ENCODE measurements at regions not wholly inside any gene's neighbourhood (a gene's known extent, or its start where the extent isn't known, plus 50 kb on each side); places are given as distances from the start of the nearest gene placed in this dataset.

DNA sequence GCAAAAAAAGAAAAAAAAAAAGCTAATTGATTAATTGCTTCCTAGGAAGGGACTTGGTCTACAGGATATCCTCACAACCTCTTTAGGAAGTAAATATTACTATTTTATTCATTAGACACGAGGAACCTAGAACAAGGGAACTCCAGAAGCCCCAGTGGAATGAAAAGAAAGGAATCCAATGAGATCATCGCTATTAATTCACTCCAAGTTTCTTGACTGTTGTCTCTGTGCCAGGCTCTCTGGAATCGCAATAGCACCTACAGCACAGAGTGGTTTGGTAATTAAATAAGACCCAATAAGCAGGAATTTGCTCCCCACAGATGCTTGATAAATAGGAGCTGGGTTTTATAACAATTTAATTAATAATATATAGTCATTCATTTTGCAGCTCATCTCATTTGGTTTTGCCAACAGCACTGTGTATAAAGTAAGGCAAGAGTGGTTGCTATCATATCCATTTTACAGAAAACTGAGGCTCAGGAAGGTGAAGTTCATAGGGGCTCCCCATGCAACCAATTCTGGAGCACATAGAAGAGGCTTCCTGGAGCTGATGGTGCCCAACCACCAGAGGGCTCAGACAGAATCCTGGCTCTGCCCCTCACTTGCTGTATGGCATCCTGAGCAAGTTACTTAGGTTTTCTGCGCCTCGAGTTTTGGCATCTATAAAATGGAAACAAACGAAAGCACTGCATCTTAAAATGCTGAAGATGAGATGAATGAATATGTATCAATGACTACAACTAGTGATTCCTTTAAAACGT, 420.2 kb downstream of the MED13L start:
- DNase-seq, result no peak

DNA sequence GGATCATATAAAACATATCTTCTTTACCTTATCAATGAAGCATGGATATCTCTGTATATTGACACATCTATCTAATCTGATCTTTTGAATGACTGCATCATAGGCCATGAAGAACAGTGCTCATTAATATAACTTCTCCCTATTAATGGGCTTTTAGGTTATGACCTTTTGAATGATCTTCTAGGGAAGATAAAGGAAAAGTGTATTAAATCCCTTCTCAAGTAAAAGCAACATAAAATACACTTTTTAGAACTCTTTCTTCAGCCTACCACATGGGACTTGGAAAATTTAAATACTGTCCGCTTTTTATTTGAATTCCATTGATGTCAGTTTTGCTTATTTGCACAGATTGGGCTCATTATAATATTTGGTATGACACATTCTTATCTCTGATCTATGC, 425.4 kb downstream of the MED13L start:
- DNase-seq, result no peak

DNA sequence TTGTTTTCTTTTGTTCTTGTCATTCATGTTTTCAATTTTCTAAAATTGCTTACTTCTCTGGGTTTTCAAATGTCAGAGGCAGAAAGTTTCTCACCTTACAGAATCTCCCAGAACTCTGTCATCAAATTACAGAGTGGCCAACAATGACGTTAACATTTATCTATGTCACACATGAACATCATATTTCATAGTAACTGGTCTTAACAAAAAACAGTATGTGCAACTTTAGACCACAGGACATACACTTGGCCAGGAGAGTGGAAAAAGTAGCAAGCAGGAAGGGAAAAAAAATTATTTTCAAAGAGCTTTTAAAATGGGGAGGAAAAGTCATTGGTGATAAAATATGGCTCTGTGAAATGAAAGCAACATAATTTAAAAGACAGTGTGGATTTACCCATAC, 426.5 kb downstream of the MED13L start:
- DNase-seq, result no peak

DNA sequence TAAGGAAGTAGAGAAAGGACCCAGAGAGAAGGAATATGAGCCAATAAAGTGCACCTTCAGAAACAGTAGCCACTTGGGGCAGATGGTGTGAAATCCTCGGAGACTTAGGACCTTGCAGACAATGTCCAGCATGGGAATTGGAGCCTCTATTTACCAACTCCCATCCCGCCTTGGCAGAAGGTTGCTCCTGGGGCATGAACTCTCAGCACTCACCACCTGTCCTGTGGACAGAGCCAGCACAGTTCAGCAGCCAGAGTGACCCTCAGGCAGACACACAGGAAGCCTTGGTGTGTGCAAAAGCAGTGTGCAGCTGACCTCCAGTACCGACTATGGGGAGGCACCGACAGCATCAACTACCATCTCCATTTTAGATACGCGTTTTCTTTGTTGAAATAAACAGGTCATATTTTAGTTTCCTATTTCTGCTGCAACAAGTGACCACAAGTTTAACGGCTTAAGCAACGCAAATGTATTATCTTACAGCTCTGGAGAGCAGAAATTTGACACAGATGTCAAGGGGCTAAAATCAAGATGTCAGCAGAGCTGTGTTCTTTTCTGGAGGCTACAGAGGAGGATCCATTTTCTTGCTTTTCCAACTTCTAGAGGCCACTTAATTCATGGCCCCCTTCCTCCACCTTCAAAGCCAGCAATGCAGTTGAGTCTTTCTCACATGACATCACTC, 428.1 kb downstream of the MED13L start:
- no peak for DNase-seq

DNA sequence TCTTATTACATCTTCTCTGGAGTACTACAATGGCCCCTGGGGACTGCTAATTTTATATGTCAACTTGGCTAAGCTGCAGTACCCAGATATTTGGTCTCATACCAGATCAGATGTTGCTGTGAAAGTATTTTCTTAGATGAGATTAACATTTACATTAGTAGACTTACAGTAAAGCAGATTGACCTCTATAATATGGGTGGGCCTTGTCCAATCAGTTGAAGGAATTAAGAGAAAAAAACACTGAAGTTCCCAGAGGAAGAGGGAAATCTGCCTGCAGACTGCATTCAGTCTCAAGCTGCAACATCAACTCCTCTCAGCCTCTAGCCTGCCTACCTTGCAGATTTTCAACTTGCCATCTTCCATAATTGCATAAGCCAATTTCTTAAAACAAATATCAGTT, 430.1 kb downstream of the MED13L start:
- DNase-seq, result no peak

DNA sequence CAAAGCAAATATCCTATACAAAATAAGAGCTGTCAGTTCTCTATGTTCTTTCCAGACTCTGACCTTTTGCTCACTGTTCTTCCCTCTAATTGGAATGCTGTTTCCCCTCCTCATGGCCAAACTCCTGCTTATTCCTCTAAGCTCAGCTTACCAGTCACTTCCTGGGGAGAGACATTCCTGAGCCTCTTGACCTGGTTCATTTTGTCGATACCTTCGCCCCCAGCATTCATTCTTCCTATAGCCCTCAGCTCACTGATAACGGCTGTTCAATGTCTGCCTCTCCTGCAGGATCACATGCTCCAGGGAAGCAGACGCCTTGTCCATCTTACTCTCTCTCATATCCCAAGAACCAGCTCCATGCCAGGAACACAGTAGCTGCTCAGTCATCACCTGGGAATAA, 431.0 kb downstream of the MED13L start:
- no peak for DNase-seq

DNA sequence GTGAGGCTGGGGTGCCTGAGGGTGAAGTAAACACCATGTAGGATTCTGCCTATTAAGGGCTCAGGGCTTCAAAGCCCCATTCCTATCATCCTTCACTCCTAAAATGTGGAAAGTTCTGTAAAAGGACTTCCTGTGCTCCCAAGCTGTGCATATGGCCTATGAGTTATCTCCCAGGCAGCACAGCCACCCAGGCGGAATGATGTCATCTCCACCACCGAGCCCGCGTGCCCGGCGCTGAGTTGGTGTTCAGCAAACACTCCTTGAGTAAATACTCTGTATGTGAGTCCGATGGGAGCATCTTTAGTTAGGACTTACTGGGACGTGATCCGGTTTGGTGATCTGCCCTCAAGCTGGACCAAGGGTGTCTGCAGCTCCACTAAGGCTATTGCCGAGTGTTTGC, 437.3 kb downstream of the MED13L start:
- DNase-seq, result no peak

DNA sequence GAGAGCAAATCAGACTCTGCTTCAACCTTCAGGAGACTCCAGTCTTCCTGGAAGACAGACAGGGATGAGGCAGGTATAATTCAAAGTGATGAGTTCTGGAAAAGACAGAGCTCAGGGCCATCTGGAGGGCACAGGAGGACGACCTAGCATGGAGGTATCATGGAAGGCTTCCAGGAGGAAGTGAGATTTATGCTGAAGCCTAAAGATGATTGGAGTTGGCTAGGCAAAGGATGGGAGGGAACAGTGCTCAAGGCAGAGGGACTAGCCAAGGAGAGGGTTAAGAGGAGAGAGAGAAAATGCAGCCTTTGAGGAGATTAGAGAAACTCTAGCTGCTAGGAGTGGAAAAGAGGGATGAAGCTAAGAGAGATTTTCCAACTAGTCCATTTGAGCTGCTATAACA, 438.5 kb downstream of the MED13L start:
- no peak for DNase-seq

DNA sequence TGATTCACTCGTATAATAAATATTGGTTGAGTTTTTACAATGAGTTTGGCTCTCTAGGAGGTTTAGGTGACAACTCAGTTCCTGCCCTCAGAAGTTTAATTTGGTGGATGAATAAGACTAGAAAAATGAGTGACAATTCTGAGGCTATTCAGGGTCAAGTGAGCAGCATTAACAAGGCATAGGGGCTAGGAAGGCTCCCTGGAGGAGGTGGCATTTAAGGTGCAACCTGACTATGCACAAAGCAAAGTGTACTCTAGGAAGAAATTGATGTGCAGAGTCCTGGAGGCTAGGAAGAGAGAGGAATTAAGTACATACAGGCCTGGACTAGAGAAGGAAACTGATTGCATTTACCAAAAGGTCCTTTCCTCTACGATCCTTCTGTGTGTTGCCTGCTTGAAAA, 440.3 kb downstream of the MED13L start:
- no peak for DNase-seq

DNA sequence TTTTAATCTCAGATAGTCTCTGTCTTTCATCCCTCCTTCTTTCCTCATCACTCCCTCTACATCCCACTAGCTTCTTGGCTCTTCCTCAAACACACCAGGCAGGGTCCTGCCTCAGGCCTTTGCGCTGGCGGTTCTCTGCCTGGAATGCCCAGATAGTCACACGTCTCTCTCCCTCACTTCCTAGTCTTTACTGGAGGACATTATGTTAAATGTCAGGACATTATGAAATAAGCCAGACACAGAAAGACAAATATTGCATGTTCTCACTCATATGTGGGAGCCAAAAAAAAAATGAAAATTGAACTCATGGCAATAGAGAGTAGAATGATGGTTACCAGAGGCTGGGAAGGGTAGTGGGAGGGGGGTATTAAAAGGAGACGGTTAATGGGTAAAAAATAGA, 442.0 kb downstream of the MED13L start:
- DNase-seq, result no peak

DNA sequence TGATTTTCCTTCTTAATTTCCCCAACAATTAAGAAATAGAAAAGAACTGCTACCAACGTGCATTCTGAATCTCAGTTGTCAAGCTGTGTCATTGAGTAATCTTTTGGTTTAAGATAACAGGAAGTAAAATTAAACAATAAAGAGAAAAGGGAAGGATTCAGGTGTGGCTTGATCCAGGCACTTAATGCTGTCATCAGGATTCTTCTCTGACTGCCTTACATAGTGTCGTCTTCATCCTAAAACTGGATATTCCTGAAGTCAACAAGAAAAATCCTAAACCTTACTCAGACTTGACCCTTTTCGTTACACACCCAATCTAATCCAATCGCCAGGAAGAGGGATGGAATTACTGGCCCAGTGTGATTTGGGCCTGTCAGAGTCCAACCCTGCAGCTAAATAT, 443.8 kb downstream of the MED13L start:
- DNase-seq, result no peak

DNA sequence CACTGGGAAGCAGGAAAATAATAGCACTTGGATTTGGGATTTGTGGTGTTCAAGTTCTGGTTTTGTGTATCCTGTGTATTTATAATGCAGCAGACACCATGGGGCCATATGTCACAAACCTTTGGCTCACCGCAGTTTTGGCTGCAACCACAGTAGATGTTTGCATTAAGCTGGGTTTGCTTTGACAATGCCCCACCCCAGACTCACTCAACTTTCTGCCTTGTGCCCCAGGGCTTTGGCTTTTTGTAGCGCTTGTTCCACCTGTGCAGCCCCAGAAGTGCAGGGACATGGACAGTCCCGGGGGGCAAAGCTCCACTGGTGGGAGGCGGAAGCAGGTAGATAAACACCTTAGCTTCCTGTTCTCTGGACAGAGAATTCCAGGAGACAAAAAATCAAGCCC, 446.9 kb downstream of the MED13L start:
- no peak for DNase-seq

DNA sequence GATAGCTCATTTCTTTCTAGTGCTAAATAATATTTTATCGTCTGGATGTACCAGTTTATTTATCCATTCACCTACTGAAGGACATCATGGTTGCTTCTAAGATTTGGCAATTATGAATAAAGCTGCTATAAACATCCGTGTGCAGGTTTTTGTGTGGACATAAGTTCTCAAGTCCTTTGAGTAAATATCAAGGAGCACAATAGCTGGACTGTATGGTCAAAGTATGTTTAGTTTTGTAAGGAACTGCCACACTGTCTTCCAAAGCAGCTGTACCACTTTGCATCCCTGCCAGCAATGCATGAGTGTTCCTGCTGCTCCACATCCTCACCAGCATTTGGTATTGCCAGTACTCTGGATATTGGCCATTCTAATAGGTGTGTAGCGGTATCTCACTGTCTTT, 447.4 kb downstream of the MED13L start:
- DNase-seq, result no peak

DNA sequence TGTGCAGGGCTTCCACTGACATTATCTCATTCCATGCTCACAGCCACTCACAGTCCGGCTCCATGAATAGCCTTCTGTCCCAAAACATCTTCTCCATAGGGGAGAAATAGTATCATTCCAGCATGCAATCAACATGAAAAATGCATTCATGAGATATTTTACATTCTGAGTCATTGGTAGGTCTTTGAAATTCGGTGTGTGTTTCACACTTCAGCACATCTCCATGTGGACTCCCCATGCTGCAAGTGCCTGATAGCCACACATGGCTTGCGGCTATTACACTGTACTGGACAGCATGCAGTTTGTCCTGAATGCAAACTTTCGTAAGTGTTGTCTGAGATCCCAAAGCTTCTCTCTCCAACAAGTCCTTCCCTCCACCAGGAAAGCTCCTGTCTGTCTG, 449.3 kb downstream of the MED13L start:
- DNase-seq, result no peak

DNA sequence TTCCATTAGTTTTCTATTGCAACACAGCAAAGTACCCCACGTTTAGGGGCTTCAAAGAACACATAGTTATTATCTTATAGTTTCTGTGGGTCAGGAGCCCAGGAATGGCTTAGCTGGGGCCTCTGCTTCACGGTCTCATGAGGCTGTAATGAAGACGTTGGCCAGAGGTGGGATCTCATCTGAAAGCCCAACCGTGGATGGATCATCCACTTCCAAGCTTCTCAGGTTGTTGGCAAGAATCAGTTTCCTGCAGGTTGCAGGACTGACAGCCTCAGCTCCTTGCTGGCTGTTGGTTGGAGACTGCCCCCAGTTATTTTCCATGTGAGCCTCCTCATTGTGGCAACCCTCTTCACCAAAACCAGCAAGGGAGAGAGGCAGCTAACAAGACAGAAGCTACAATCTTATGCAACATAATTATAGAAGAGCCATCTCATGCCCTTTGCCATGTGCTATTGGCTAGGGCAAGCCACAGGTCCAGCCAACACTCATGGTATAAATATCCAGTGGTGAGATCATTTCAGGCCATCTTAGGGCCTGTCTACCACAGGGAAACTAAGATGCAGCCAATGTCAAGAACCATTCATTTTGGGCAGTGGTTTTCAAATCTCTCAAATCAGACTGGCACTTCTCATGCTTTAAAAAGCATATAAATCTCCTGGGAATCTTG, 452.4 kb downstream of the MED13L start:
- no peak for DNase-seq

DNA sequence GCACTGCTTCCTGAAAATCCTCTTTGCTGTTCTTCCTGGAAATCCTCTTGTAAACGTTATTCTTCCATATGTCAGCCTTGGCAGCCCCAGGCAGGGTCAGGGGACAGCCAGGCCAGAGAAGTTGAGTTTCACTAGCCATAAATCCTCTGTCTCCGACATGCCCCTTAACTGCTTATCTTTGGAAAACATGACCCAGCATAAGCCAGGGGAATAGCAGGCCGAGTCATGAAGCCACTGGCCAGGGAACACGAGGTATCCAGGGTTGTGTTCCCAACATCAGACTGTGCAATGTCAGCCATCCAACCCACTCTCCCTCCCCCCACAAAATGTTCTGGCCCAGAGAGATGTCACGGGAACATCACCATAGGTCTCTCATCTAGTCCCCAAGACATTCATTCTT, 453.9 kb downstream of the MED13L start:
- no peak for DNase-seq

DNA sequence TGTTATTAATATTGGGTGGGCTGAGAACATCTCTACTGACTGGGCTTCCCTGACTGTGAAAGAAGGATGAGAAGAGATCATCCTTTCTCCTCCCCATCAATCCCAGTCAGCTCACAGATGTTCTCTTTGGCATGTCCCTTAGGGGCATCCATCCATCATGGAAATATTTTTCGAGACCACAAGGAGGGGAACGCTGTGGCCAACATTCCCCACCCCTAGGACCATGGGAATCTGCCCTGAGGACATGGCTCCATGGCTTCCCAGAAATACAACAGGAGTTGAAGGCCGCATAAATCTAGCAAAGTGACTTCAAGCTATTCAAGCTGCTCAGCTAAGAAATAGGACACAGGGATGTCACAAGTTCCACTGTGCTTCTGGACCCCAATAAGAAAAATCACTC, 456.8 kb downstream of the MED13L start:
- DNase-seq, result no peak

DNA sequence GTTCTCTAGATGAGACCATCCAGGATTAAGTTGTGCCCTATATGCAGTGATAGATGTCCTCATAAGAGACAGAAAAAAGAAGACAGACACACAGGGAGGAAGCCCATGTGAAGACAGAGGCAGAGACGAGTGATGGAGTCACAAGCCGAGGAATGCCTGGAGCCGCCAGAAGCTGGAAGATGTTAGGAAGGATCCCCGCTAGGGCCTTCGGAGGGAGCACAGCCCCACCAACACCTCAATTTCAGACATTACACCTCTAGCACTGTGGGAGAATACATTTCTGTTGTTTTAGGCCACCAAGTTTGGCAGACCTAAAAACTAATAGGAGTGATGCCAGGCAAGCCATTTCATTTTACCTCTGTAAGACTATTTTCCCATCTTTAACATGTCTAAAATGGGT, 458.5 kb downstream of the MED13L start:
- DNase-seq, result no peak

DNA sequence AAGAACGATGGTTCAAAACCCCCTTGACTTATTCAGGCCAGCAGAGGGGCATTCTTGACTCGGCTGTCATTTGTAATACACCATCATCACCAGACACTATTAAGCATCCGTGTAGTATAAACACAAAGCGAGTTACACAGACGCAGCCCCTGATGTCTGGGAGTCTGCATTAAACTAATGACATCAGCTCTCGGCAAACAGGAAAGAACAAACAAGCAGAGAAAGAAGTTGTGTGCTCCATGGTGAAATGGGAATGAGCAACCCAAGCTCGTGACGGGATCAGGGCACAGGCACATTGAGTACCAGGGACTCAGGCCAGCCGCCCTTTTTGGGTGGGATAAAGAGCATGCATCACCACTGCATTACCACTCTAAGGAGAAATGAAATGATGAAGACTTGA, 460.1 kb downstream of the MED13L start:
- DNase-seq, result no peak

DNA sequence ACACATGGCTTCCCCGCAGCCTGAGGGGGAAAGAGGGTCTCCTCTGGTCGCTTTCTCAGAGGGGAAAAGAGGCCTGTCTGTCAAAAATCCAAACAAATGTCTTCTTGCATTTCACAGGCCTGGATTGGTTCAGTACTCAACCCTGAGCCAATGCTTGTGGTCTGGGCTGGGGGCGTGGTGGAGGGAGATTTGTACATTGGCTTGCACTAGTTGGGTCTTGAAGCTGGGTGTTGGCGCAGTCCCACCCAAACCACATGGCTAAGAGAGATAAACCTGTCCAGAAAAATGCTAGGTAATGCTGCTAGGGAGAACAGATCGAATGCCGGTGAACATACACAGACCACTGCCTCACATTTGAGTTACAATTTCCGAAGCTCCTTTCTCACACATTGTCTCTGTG, 461.6 kb downstream of the MED13L start:
- DNase-seq, result no peak

DNA sequence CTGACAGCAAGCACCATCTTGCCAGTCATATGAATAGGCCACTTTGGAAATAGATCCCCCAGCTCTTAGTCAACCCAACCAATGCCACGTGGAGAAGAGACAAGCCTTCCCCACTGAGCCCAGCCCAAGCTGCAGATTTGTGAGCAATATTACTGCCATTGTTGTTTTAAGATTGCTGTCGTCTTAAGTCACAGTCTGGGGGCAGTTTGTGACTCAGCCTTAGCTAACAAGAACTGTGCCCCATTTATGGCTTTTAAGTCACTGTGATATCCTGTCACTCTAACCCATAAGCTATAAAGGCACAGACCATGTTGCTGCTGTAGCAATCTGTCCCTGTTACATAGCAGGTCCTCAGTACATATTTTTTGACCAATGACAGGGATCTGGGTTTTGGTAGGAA, 464.2 kb downstream of the MED13L start:
- no peak for DNase-seq

DNA sequence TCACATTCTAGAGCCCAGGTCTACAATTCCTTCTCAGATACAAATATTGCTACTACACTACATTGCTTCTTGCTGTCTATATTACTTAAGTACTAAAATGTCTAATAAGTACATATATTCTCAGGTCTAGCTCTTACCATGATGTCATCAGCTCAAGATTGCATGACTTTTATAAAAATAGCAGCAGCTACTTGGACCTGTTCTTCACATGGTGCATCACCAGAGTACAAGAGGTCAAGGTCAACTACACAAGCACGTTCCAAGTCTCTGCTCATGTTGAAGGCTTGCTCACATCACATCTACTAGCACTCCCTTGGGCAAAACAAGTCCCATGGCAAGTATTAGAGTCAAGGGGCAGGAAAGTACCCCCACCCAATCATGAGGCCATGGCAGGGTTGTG, 465.6 kb downstream of the MED13L start:
- no peak for DNase-seq

DNA sequence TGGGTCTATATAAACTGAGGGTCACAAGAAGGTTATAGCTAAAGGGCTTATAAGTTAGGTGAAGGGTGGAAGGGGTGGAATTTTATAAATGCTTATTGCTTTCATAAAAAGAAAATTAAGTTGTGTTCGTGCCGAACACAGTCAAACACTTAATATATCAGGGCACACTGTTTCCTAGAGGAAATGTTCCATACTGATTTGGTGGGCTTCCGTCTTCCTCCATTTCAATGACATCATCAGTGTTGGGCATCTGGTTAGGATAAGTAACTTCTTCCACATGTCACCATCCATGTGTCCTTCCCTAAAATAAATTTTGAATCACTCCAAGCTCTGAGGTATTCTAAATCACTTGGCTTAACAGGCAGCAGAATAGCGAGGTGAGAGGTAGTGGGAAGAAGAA, 466.4 kb downstream of the MED13L start:
- no peak for DNase-seq

DNA sequence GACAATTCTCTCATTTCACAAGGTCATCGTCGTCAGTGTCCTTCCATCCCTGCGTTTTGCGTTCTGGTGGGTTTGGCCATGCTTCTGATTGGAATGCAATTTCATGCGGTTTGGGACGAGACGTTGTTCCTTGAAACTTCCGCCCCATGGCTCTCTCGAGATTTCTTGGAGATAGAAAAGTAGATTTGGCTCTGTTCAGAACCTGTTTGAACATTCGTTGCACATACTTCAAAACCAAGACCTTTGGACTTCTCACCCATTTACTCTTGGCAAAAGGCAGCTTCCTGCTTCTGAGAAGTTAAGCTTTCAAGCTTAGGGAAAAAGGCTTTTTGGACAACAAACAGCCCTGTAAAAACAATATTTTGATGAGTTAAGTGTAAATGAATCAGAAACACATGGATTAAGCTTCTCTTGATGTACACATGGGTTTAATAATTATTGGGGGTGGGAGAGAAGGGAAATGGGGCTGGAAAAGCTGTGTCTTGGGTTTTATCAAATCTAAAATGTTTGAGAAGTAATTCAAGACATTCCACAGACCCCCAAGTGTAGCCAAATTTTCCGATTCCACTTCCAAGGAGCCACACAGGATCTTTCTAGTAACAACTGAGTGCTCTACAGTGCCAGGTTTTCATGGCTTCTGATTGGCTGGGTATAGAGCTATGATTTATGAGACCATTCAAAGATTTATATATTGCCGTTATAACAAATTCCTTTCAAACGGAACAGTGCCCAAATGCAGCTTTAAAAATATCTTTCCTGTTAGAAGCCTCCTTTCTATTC, 467.2 kb downstream of the MED13L start:
- DNase-seq, result no peak

Data from NCI-H2227 treated with DMSO at 0.1 percent for 48 hours (cell line).